ENCODE measurements at regions not wholly inside any gene's neighbourhood (a gene's known extent, or its start where the extent isn't known, plus 50 kb on each side); places are given as distances from the start of the nearest gene placed in this dataset.

- H3K4me3 ChIP-seq (replicated peaks in 1 of 2; ENCODE audit: low read depth in 2 of 2, low read length in 2 of 2): no peak overlapping the region
- TF ChIP-seq CTCF (IDR thresholded peaks at IDR 0.05; ENCODE audit: low read depth, low read length): no peak
- DNase-seq (ENCODE audit: low read depth in 2 of 2): peak in 1 of 2 donors; percentile 52
Measured at GRCh38 chr7:47150497-47151260, 431.2 kb downstream of the TNS3 start.

GRCh38 chr7:47149971-47150370 is 431.9 kb downstream of the TNS3 start:
- no peak for DNase-seq (ENCODE audit: low read depth in 2 of 2)
- no peak for TF ChIP-seq CTCF (IDR thresholded peaks at IDR 0.05; ENCODE audit: low read depth, low read length)
- H3K4me3 ChIP-seq (replicated peaks in 1 of 2; ENCODE audit: low read depth in 2 of 2, low read length in 2 of 2): no peak overlapping the region

GRCh38 chr7:47149208-47149839 is 432.6 kb downstream of the TNS3 start:
- no peak overlapping the region for H3K4me3 ChIP-seq (replicated peaks in 1 of 2; ENCODE audit: low read depth in 2 of 2, low read length in 2 of 2)
- no peak for TF ChIP-seq CTCF (IDR thresholded peaks at IDR 0.05; ENCODE audit: low read depth, low read length)
- DNase-seq (ENCODE audit: low read depth in 2 of 2): no peak

GRCh38 chr7:47148536-47149207 is 433.2 kb downstream of the TNS3 start:
- TF ChIP-seq CTCF (IDR thresholded peaks at IDR 0.05; ENCODE audit: low read depth, low read length): no peak
- no peak overlapping the region for H3K4me3 ChIP-seq (replicated peaks in 1 of 2; ENCODE audit: low read depth in 2 of 2, low read length in 2 of 2)
- DNase-seq (ENCODE audit: low read depth in 2 of 2): peak in 1 of 2 donors; percentile 20

GRCh38 chr7:47147213-47147631 is 434.7 kb downstream of the TNS3 start:
- peak in 1 of 2 donors; percentile 4 for DNase-seq (ENCODE audit: low read depth in 2 of 2)
- TF ChIP-seq CTCF (IDR thresholded peaks at IDR 0.05; ENCODE audit: low read depth, low read length): no peak
- H3K4me3 ChIP-seq (replicated peaks in 1 of 2; ENCODE audit: low read depth in 2 of 2, low read length in 2 of 2): no peak overlapping the region

GRCh38 chr7:47145982-47146381 is 435.9 kb downstream of the TNS3 start:
- no peak overlapping the region for H3K4me3 ChIP-seq (replicated peaks in 1 of 2; ENCODE audit: low read depth in 2 of 2, low read length in 2 of 2)
- DNase-seq (ENCODE audit: low read depth in 2 of 2): no peak
- TF ChIP-seq CTCF (IDR thresholded peaks at IDR 0.05; ENCODE audit: low read depth, low read length): no peak
